C4-2B (cell line): ENCODE measurements at regions not wholly inside any gene's neighbourhood (a gene's known extent, or its start where the extent isn't known, plus 50 kb on each side); places are given as distances from the start of the nearest gene placed in this dataset.

ENCODE experiments used
- ZFX ChIP-seq: fragments of 450-650 bp; IDR thresholded peaks from 2 replicates; pipeline ENCODE4 v1.6.1; 2017
- TF ChIP-seq, protein P1 (sequence below): fragments of 450-650 bp; conservative IDR thresholded peaks from 2 replicates; pipeline ENCODE4 v1.5.1; 2017; ENCODE audit warnings: mild to moderate bottlenecking

DNA sequence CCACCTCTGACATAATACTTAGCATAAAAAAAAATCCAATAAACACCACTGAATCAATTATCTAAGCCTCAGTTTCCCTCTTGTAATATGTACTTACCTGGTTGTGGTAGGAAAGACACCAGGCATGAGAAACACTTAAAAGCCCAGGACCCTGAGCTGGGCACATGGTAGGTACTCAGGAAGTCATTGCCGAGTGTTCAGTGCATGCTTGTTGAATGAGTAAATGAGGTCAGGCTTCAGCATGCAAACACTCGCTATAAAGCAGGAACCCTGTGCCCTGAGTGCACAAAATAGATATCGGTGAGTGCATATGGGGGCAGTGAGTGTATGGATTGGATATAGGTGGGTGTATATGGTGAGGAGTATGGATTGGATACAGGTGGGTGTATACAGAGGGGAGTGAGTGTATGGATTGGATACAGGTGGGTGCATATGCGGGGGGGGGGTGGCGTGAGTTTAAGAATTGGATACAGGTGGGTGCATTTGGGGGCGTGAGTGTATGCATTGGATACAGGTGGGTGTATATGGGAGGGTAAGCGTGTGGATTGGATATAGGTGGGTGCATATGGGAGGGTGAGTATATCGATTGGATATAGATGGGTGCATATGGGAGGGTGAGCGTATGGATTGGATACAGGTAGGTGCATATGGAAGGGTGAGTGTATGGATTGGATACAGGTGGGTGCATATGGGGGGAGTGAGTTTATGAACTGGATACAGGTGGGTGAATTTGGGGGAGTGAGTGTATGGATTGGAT lies 194.3 kb upstream of the MSX2 start:
- TF ChIP-seq, protein P1, sequence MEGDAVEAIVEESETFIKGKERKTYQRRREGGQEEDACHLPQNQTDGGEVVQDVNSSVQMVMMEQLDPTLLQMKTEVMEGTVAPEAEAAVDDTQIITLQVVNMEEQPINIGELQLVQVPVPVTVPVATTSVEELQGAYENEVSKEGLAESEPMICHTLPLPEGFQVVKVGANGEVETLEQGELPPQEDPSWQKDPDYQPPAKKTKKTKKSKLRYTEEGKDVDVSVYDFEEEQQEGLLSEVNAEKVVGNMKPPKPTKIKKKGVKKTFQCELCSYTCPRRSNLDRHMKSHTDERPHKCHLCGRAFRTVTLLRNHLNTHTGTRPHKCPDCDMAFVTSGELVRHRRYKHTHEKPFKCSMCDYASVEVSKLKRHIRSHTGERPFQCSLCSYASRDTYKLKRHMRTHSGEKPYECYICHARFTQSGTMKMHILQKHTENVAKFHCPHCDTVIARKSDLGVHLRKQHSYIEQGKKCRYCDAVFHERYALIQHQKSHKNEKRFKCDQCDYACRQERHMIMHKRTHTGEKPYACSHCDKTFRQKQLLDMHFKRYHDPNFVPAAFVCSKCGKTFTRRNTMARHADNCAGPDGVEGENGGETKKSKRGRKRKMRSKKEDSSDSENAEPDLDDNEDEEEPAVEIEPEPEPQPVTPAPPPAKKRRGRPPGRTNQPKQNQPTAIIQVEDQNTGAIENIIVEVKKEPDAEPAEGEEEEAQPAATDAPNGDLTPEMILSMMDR: no peak
- no peak for TF ChIP-seq ZFX
